ENCODE measurements at regions not wholly inside any gene's neighbourhood (a gene's known extent, or its start where the extent isn't known, plus 50 kb on each side); places are given as distances from the start of the nearest gene placed in this dataset.

- no peak for TF ChIP-seq REST (IDR thresholded peaks at IDR 0.05; ENCODE audit: unreplicated experiment)
- TF ChIP-seq STAT1 (IDR thresholded peaks at IDR 0.05; ENCODE audit: unreplicated experiment): no peak
- TF ChIP-seq, protein P1, sequence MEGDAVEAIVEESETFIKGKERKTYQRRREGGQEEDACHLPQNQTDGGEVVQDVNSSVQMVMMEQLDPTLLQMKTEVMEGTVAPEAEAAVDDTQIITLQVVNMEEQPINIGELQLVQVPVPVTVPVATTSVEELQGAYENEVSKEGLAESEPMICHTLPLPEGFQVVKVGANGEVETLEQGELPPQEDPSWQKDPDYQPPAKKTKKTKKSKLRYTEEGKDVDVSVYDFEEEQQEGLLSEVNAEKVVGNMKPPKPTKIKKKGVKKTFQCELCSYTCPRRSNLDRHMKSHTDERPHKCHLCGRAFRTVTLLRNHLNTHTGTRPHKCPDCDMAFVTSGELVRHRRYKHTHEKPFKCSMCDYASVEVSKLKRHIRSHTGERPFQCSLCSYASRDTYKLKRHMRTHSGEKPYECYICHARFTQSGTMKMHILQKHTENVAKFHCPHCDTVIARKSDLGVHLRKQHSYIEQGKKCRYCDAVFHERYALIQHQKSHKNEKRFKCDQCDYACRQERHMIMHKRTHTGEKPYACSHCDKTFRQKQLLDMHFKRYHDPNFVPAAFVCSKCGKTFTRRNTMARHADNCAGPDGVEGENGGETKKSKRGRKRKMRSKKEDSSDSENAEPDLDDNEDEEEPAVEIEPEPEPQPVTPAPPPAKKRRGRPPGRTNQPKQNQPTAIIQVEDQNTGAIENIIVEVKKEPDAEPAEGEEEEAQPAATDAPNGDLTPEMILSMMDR (conservative IDR thresholded peaks at IDR 0.05; ENCODE audit: low read depth in 2 of 2): no peak
- no peak for TF ChIP-seq CREB1 (CRISPR knock-in tag; IDR thresholded peaks at IDR 0.05; ENCODE audit: low read depth)
- TF ChIP-seq JUNB (IDR thresholded peaks at IDR 0.05; ENCODE audit: unreplicated experiment): no peak
- no peak for TF ChIP-seq EZH2phosphoT487 (IDR thresholded peaks at IDR 0.05; ENCODE audit: unreplicated experiment)
Measured at GRCh38 chr14:94979891-94980290, 177.4 kb downstream of the DICER1 start (continued).

DNA sequence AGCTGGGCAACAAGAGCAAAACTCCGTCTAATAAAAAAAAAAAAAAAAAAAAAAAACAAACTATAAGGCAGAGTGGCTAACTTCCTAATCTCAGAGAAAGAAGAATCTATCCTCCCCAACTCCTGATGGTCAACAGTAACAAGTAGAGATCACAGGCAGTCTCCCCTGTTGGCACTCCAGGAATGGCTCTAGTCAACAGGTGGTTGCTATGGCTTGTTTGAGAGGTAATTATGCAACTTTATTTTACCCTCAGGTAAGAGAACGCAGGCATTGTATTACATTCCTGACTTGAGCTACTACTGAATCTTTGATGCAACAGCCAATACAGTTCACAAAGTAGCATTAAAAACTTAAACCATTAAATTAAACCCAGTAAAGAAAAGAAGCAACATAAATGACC, 180.3 kb downstream of the DICER1 start:
- no peak overlapping the region for H3K4me3 ChIP-seq
- ATAC-seq (no peak), DNase-seq (ENCODE audit: low spot score) (no peak)
- H3K79me2 ChIP-seq (replicated peaks; ENCODE audit: insufficient read depth): no peaks in the 10 kb centered on the region
- H3K27me3 ChIP-seq (ENCODE audit: insufficient read depth): no peaks in the 10 kb centered on the region
- Mint-ChIP-seq H3K4me3 (no peak overlapping the region), H3K4me1 (peaks cover 3% of the 10 kb centered on the region; the same call in 2 of the 3 replicates), H3K9me3 (no peaks in the 10 kb centered on the region), H3K36me3 (ENCODE audit: low read depth) (no peaks in the 10 kb centered on the region; the same call in 2 of the 3 replicates), H3K27ac (no peak overlapping the region), H3K27me3 (ENCODE audit: insufficient read depth, low read depth, poor library complexity) (peaks cover 4% of the 10 kb centered on the region)
- TF ChIP-seq, protein P1 (conservative IDR thresholded peaks at IDR 0.05; ENCODE audit: low read depth in 2 of 2): no peak
- TF ChIP-seq NANOG (IDR thresholded peaks at IDR 0.05; ENCODE audit: borderline replicate concordance) (no peak), STAT1 (IDR thresholded peaks at IDR 0.05; ENCODE audit: unreplicated experiment) (no peak), ZNF114 (CRISPR knock-in tag; IDR thresholded peaks at IDR 0.05) (no peak)
- TF ChIP-seq, protein P2, sequence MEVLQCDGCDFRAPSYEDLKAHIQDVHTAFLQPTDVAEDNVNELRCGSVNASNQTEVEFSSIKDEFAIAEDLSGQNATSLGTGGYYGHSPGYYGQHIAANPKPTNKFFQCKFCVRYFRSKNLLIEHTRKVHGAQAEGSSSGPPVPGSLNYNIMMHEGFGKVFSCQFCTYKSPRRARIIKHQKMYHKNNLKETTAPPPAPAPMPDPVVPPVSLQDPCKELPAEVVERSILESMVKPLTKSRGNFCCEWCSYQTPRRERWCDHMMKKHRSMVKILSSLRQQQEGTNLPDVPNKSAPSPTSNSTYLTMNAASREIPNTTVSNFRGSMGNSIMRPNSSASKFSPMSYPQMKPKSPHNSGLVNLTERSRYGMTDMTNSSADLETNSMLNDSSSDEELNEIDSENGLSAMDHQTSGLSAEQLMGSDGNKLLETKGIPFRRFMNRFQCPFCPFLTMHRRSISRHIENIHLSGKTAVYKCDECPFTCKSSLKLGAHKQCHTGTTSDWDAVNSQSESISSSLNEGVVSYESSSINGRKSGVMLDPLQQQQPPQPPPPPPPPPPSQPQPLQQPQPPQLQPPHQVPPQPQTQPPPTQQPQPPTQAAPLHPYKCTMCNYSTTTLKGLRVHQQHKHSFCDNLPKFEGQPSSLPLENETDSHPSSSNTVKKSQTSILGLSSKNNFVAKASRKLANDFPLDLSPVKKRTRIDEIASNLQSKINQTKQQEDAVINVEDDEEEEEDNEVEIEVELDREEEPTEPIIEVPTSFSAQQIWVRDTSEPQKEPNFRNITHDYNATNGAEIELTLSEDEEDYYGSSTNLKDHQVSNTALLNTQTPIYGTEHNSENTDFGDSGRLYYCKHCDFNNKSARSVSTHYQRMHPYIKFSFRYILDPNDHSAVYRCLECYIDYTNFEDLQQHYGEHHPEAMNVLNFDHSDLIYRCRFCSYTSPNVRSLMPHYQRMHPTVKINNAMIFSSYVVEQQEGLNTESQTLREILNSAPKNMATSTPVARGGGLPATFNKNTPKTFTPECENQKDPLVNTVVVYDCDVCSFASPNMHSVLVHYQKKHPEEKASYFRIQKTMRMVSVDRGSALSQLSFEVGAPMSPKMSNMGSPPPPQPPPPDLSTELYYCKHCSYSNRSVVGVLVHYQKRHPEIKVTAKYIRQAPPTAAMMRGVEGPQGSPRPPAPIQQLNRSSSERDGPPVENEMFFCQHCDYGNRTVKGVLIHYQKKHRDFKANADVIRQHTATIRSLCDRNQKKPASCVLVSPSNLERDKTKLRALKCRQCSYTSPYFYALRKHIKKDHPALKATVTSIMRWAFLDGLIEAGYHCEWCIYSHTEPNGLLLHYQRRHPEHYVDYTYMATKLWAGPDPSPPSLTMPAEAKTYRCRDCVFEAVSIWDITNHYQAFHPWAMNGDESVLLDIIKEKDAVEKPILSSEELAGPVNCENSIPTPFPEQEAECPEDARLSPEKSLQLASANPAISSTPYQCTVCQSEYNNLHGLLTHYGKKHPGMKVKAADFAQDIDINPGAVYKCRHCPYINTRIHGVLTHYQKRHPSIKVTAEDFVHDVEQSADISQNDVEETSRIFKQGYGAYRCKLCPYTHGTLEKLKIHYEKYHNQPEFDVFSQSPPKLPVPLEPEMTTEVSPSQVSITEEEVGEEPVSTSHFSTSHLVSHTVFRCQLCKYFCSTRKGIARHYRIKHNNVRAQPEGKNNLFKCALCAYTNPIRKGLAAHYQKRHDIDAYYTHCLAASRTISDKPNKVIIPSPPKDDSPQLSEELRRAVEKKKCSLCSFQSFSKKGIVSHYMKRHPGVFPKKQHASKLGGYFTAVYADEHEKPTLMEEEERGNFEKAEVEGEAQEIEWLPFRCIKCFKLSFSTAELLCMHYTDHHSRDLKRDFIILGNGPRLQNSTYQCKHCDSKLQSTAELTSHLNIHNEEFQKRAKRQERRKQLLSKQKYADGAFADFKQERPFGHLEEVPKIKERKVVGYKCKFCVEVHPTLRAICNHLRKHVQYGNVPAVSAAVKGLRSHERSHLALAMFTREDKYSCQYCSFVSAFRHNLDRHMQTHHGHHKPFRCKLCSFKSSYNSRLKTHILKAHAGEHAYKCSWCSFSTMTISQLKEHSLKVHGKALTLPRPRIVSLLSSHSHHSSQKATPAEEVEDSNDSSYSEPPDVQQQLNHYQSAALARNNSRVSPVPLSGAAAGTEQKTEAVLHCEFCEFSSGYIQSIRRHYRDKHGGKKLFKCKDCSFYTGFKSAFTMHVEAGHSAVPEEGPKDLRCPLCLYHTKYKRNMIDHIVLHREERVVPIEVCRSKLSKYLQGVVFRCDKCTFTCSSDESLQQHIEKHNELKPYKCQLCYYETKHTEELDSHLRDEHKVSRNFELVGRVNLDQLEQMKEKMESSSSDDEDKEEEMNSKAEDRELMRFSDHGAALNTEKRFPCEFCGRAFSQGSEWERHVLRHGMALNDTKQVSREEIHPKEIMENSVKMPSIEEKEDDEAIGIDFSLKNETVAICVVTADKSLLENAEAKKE (CRISPR knock-in tag; IDR thresholded peaks at IDR 0.05): no peak
- H4K20me1 ChIP-seq (replicated peaks; ENCODE audit: insufficient read depth): 0 out of 2 replicates have a peak, but pooled peaks cover 2% of the 10 kb centered on the region
- no peaks in the 10 kb centered on the region for H3K36me3 ChIP-seq (ENCODE audit: insufficient read depth)
- no peaks in the 10 kb centered on the region for H3F3A ChIP-seq (replicated peaks; ENCODE audit: low read depth)
- H3K4me1 ChIP-seq (ENCODE audit: insufficient read depth): no peaks in the 10 kb centered on the region
- H3K27ac ChIP-seq (ENCODE audit: low read depth): no peak overlapping the region
- no peak overlapping the region for H3K4me2 ChIP-seq
- no peaks in the 10 kb centered on the region for H3K9me2 ChIP-seq (ENCODE audit: insufficient read depth)
- H2AFZ ChIP-seq: no peak overlapping the region
